BJ (cell line): ENCODE measurements at regions not wholly inside any gene's neighbourhood (a gene's known extent, or its start where the extent isn't known, plus 50 kb on each side); places are given as distances from the start of the nearest gene placed in this dataset.

Experiments used
- CTCF ChIA-PET: fragments of 350-600 bp; formaldehyde crosslinking; extraction: SDS; loops from one replicate; lab custom pipeline; 2021; ENCODE audit warnings: antibody characterized with exemption, inconsistent platforms; lab: Yijun Ruan, JAX
- POLR2A ChIA-PET: fragments of 300-600 bp; sonication (Branson Sonifier 250); formaldehyde crosslinking; extraction: SDS; loops from one replicate; lab custom pipeline; 2021; ENCODE audit warnings: antibody characterized with exemption; lab: Charles Lee
- DNase-seq: peaks from one replicate; pipeline ENCODE4 v3.0.0-alpha.2; 2011; ENCODE audit warnings: low read depth
- H3K27me3 ChIP-seq: 2 replicates; pipeline ENCODE4 v1.6.0; 2011; ENCODE audit warnings: low read length; ENCODE audit not compliant: control insufficient read depth, insufficient read depth
- H3K36me3 ChIP-seq: 2 replicates; pipeline ENCODE4 v1.5.1; 2011; ENCODE audit warnings: low read length; ENCODE audit not compliant: control insufficient read depth, insufficient read depth
- H3K4me3 ChIP-seq: 2 replicates; pipeline ENCODE4 v1.5.1; 2011; ENCODE audit warnings: low read depth, mild to moderate bottlenecking, control low read depth, low read length
- TF ChIP-seq, protein P1 (sequence below): IDR thresholded peaks from 2 replicates; pipeline ENCODE4 v1.5.1; 2011; ENCODE audit warnings: low read depth, mild to moderate bottlenecking, control low read depth, inconsistent platforms, low read length, moderate library complexity; ENCODE audit not compliant: insufficient read depth

DNA sequence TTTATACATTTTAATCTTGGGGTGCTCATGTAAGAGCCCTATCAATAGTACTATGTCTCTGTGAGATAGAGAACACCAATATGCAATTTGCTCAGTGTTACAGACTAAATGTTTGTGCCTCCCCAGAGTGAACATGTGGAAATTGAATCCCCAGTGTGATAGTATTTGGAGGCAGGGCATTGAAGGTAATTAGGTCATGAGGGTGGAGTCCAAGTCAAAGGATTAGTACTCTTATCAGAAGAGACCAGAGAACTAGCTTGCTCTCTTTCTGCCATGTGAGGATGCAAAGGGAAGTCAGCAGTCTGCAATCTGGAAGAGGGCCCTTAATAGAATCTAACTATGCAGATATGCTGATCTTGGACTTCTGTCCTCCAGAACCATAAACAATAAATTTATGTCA is 1317.0 kb downstream of the STIM2 start:
- CTCF ChIA-PET: no interaction called here
- POLR2A ChIA-PET: interaction anchor here (0.6 kb wide), 1 partner anchor 1212 kb away, joined by 5 read pairs; no protein-coding TSS in a partner anchor

DNA sequence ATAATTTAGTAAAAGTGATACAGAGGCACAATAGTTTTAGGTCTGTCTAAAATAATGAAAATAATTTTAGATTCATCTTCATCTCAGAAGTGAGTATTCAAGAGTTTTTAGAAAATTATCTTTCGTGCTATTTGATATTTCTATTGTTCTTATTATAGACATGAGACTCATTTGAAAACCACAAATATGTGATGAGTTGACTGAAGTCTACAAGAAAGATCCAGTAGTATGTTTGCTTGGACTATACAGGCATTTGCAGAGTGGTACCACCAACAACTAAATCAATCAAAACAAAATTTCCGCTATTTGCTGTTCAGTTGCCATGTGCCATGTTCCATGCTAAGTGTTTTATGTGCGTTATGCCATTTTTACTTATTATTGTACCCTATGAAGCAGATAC is 1318.5 kb downstream of the STIM2 start:
- ChIA-PET CTCF (no interaction called here), POLR2A (no interaction called here)
- TF ChIP-seq, protein P1, sequence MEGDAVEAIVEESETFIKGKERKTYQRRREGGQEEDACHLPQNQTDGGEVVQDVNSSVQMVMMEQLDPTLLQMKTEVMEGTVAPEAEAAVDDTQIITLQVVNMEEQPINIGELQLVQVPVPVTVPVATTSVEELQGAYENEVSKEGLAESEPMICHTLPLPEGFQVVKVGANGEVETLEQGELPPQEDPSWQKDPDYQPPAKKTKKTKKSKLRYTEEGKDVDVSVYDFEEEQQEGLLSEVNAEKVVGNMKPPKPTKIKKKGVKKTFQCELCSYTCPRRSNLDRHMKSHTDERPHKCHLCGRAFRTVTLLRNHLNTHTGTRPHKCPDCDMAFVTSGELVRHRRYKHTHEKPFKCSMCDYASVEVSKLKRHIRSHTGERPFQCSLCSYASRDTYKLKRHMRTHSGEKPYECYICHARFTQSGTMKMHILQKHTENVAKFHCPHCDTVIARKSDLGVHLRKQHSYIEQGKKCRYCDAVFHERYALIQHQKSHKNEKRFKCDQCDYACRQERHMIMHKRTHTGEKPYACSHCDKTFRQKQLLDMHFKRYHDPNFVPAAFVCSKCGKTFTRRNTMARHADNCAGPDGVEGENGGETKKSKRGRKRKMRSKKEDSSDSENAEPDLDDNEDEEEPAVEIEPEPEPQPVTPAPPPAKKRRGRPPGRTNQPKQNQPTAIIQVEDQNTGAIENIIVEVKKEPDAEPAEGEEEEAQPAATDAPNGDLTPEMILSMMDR: no peak
- Histone ChIP-seq H3K27me3 (no peaks in the 10 kb centered on the region; the same call in 1 of the 2 replicates), H3K36me3 (no peaks in the 10 kb centered on the region), H3K4me3 (no peak overlapping the region)
- no peak for DNase-seq

More for the DNA sequence above, 1317.0 kb downstream of the STIM2 start:
- H3K4me3 ChIP-seq: no peak overlapping the region
- DNase-seq: no peak
- H3K36me3 ChIP-seq: no peaks in the 10 kb centered on the region
- no peaks in the 10 kb centered on the region; the same call in 1 of the 2 replicates for H3K27me3 ChIP-seq
- TF ChIP-seq, protein P1: no peak

GRCh38 chr4:28209371-28209924 is 1348.8 kb downstream of the STIM2 start:
- Histone ChIP-seq H3K36me3 (no peaks in the 10 kb centered on the region), H3K4me3 (no peak overlapping the region), H3K27me3 (no peaks in the 10 kb centered on the region; the same call in 1 of the 2 replicates)
- no peak for DNase-seq
- ChIA-PET CTCF (no interaction called here), POLR2A (no interaction called here)
- TF ChIP-seq, protein P1: no peak

- peak; percentile 49 for DNase-seq
- ChIA-PET CTCF (interaction anchor here (0.9 to 1.3 kb wide), 2 partner anchors 9 to 13 kb away, joined by 3 read pairs; no protein-coding TSS in a partner anchor), POLR2A (no interaction called here)
- H3K27me3 ChIP-seq: no peaks in the 10 kb centered on the region
- no peak overlapping the region for H3K4me3 ChIP-seq
- H3K36me3 ChIP-seq: no peaks in the 10 kb centered on the region
- TF ChIP-seq, protein P1: no peak
Measured at GRCh38 chr4:28211676-28212470, 1351.2 kb downstream of the STIM2 start.

DNA sequence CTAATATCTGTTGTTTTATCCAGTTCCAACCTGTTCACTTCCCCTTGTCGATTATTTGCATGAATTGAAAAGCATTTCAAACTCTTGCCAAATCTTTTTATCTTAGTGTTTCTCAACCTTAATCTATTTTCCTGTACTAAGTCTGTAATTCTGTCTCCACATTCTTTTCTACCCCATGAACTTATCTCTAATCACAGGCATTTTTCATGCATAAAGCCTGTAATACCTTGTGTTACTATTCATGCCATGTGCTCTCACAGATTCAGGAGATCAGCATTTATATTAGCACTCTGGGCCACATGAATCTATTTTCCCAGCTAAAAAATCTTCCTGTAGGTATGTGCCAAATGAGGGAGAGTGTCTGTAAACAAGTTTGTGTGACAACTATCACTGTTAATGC is 1360.9 kb downstream of the STIM2 start:
- no peak for DNase-seq
- TF ChIP-seq, protein P1: no peak
- H3K27me3 ChIP-seq: no peaks in the 10 kb centered on the region
- H3K36me3 ChIP-seq: no peaks in the 10 kb centered on the region
- POLR2A ChIA-PET: no interaction called here
- CTCF ChIA-PET: no interaction called here
- no peak overlapping the region for H3K4me3 ChIP-seq
